ENCODE measurements at regions not wholly inside any gene's neighbourhood (a gene's known extent, or its start where the extent isn't known, plus 50 kb on each side); places are given as distances from the start of the nearest gene placed in this dataset.
A peak's percentile ranks its signal among the peaks of the same experiment; 100 is the strongest.
"Not testable (repeated sequence)": the region's sequence is repeated elsewhere in the genome, so short reads cannot be mapped to it uniquely, and the experiment has no call there.

GRCh38 chr16:27638833-27639560 is 89.1 kb downstream of the KATNIP start:
- DNase-seq (ENCODE audit: low spot score) = no peak

- DNase-seq (ENCODE audit: low spot score) = peak; percentile 46
Observed at GRCh38 chr16:27639561-27640276, 89.8 kb downstream of the KATNIP start.

- no peak for DNase-seq (ENCODE audit: low spot score)
Observed at GRCh38 chr16:27640277-27640600, 90.3 kb downstream of the KATNIP start.

DNA sequence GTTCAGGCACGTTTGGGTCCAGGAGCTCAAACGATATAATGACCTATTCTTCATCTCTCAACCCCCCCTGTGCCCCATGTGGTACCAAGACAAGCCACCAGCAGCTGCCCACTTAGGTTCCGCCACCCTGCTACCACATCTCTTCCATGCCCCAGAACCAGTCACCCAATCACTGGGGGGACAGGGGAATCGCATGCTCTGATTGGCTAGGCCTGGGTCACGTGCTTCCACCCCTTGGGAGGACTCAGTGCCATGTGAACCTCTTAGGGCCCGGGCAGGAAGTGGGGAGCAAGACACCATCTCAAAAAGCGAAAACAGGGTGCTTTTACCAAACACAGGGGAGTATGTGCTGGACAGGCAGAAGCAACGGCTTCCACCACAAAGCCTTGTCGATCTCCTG is 91.3 kb downstream of the KATNIP start:
- no peak for DNase-seq (ENCODE audit: low spot score)

- DNase-seq (ENCODE audit: low spot score) = not testable (repeated sequence)
Observed at GRCh38 chr16:27641734-27642415, 91.9 kb downstream of the KATNIP start.

GRCh38 chr16:27642756-27643155 is 92.8 kb downstream of the KATNIP start:
- peak; percentile 40 for DNase-seq (ENCODE audit: low spot score)

DNA sequence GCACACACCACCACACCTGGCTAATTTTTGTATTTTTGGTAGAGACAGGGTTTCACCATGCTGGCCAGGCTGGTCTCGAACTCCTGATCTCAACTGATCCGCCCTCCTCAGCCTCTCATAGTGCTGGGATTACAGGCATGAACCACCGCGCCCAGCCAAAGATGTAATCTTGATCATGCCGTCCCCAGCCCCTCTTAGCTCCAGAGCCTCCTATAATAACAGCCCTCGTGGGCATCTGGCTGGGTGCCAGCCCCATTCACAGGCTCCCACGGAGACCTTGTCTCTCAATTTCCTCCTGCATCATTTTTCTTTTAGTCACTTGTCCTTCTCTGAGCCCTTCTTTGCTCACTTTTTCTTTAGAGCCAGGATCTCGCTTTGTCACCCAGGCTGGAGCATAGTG is 94.2 kb downstream of the KATNIP start:
- no peak for DNase-seq (ENCODE audit: low spot score)

DNA sequence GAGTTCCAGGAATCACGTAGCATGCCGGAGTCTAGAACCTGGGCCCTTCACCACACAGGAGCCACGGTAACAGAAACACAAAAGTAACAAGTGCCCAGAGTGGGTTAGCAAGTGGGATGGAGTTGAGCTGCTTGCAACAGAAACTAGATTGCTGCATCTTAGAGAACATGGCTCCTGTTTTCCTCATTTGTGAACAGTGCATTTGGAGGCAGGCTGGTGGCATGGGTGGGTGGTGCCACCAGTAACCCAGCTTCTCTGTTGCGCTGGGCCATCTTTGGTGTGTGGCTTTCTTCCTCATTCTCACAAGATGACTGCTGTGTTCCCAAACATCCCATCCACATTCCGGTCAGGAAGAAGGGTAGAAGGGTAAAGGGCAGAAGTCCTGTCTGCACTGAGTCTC is 95.5 kb downstream of the KATNIP start:
- DNase-seq (ENCODE audit: low spot score) = no peak

GRCh38 chr16:27646806-27647205 is 96.9 kb downstream of the KATNIP start:
- DNase-seq (ENCODE audit: low spot score) = no peak

DNA sequence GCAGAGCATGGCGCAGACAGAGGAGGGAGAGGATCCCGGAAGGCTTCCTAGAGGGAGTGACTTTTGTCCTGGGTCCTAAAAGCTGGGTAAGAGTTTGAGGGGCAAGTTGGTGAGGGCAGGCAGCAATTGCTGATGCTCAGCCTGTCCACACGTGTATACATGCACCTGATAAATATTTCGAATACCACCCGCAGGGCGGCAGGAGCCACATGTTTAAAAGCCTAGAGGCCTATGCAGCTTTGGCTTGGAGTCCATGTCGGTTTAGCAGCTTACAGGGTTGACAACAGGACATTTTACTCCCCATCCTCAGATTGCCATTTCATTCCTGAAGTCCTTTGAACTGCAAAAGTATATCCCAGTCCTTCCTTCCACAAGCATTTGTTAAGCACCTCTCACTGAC is 99.1 kb downstream of the KATNIP start:
- DNase-seq (ENCODE audit: low spot score) = no peak

- DNase-seq (ENCODE audit: low spot score) = no peak
Observed at GRCh38 chr16:27650073-27650701, 100.2 kb downstream of the KATNIP start.

- DNase-seq (ENCODE audit: low spot score) = no peak
Observed at GRCh38 chr16:27651301-27651700, 101.4 kb downstream of the KATNIP start.

DNA sequence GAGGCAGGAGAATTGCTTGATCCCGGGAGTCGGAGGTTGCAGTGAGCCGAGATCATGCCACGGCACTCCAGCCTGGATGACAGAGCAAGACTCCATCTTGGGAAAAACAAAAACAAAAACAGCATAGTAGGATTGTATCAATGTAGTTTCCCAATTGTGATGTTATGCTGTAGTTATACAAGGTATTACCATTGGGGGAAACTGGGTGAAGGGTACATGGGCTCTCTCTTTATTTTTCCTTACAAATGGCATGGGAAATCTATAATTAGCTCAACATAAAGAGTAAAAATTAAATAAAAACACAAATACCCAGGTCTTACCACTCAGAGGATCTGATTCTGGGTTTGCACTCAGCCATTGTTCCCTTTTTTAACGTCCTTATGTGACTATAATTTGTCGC is 107.9 kb downstream of the KATNIP start:
- no peak for DNase-seq (ENCODE audit: low spot score)

DNA sequence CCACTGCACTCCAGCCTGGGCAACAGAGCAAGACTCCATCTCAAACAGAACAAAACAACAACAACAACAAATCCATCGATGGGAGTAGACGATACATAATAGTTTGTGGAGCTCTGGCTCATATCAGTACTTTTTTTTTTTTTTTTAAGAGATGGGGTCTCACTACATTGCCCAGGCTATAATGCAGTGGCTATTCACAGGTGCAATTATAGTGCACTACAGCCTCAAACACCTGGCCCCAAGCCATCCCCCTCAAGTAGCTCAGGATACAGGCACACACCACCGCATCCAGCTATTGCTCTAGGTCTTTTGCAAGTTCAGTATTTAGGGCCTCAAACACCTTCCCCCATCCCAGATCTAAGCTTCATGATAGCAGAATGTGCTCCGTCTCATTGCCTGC is 110.6 kb downstream of the KATNIP start:
- no peak for DNase-seq (ENCODE audit: low spot score)

GRCh38 chr16:27663235-27663634 is 113.3 kb downstream of the KATNIP start:
- DNase-seq (ENCODE audit: low spot score) = not testable (repeated sequence)

DNA sequence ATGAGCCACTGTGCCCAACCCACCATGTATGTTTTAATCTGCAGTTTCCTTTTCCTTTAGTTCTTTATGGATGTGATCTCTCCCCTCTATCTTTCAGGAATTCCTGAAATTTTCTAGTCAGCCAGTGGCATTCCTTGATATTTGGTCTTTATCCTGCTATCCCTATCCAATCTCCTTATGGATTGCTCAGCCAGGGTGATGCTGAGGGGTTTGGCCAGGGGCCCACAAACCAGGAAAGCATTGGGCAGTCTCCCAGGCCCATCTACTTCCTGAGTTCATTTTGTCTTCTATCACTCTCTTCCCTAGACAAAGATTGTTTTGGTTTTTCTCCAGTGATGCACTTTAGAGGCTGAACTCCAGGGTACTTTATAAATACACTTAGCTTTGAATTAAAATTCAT is 115.9 kb downstream of the KATNIP start:
- DNase-seq (ENCODE audit: low spot score) = no peak

GRCh38 chr16:27670071-27670810 is 120.3 kb downstream of the KATNIP start:
- no peak for DNase-seq (ENCODE audit: low spot score)

- DNase-seq (ENCODE audit: low spot score) = no peak
Observed at GRCh38 chr16:27671410-27671809, 121.5 kb downstream of the KATNIP start.

- no peak for DNase-seq (ENCODE audit: low spot score)
Observed at GRCh38 chr16:27676839-27677238, 126.9 kb downstream of the KATNIP start.

GRCh38 chr16:27677263-27677662 is 127.3 kb downstream of the KATNIP start:
- no peak for DNase-seq (ENCODE audit: low spot score)

GRCh38 chr16:27678955-27679354 is 129.0 kb downstream of the KATNIP start:
- DNase-seq (ENCODE audit: low spot score) = no peak

DNA sequence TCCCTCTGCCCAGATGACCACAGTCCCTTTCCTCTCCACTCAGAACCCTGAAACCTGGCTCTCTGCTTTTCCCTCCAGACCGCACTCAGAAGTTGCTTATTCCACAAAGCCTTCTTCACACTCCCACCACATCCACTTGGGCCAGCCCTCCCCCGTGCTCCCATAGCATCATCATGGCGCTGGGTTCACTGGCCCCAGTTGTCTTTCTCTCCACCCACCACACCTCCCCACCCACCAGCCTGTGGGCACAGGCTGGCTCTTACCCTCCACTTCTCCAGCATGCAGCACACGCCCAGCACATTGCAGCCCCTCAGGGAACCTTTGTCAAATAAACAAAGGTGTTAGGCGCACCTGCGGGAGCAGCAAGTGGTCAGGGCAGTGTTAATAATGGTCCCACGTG is 130.0 kb downstream of the KATNIP start:
- no peak for DNase-seq (ENCODE audit: low spot score)

Measured in H4 (cell line).